Fibroblast of skin of abdomen (primary cell): ENCODE measurements at regions not wholly inside any gene's neighbourhood (a gene's known extent, or its start where the extent isn't known, plus 50 kb on each side); places are given as distances from the start of the nearest gene placed in this dataset.
"Not testable (repeated sequence)": the region's sequence is repeated elsewhere in the genome, so short reads cannot be mapped to it uniquely, and the experiment has no call there.

Experiments used
- DNase-seq: peaks from one replicate; pipeline ENCODE4 v3.0.0-alpha.2; 2013

DNA sequence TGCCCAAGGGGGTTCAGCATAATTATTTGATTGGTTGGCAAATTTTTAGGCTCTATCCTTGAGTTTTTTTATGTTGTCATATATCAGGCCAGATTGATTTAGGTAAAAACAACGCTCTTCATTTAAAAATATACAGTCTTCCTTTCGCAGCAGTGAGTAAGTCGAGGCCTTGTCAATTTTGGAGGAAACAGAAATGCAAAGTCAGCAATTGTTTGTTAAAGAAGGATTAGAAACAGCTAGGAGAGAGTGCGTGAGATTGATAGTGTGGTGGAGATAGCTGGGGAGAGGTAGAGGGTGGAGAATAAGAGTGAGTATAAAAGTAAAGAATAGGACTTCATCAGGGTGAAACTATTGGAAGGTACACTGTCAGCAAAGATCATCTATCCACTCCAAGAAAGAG, 830.8 kb downstream of the LUZP2 start:
- DNase-seq = no peak

DNA sequence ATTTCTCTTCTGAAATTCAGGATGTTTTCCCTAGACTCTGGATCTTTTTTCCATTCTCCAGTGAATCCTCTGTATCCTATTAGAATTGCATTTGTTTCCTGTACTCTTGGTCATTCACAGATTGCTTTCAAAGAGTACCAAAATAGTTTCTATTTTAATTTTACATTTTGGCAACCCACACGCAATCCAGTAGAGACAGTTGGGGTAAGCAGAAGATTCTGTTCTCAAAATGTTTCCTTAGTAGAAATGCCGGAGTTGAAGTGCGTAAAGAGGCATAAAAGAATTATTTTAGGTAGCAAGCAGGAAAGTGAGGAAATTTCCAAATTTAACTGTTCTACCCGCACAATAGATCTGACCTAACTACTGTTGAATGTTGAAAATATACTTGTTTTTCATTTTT, 842.4 kb downstream of the LUZP2 start:
- no peak for DNase-seq

DNA sequence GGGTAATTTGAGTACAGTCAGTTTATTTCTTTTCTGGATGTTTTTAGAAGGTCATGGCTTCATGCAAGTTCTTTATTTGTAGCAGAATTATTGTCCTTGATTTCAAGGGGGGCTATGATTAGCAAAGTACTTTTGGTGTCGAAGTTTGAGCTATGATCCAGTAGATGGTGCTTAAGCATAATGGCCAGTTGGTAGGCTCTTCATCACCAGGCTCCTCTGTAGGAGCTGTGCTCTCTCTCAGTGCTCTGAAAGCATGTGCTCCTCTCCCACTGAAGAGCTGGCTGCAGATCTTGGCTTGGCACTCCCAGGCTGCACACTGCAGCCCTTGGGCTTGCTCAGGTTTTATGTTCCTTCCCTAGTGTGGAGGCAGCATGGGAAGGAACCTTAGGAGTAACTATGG, 852.7 kb downstream of the LUZP2 start:
- no peak for DNase-seq

DNA sequence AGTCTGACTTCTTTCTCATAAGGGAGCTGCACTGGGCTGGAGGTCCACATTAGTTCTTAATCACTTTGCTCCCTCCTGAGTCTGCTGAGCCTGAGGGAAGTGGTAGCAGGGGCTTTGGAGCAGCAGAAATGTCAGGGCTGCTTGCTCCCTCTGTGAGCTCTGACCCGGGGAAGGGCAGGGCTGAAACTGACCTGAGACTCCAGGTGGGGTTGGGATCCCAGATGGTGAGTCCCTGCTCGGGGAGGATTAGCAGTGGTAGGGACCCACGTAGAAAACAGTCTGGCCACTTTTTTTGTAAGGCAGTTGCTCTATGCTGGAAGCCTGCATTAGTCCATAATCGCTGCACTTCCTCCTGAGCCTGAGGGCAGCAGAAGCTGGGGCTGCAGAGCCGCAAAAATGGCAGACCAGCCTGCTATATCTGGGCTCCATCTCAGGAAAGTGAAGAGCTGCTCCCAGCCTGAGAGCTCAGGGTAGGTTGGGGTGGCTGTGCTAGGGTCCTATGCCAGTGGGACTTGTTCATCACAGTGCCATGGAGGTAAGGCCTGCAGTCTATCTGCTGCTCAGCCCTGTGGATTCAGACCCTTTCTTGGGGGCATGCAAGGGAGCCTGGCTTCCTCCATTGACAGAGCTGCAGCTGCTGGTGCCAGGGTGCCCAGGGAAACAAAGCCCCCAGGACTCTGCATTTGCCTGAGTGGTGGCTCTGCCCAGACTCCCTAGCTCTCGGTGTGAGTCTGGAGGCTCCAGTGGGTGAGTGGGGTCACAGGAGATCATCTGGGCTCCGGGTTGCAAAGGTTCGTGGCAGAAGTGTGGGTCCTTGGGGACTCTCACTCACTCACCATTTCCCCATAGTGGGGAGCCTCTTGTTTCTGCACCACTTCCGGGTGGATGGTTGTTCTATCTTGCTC, 854.3 kb downstream of the LUZP2 start:
- no peak for DNase-seq

DNA sequence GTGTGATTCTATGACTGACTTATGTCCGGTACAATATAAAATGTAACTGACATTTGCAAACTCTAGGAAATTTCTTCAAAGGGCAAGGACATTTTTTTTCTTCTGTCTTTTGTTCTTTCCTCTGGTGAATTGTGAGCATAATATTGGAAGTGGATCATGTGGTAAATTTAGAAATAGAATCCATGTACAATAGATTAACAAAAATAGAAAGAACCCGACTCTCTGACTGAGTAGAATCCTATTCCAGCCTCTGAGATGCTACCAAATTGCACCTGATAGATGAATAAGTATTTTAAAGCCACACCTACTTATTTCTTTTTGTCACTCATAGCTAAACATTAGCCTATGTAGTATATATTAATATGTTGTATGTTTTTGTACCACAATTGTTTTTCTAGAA, 860.3 kb downstream of the LUZP2 start:
- no peak for DNase-seq

DNA sequence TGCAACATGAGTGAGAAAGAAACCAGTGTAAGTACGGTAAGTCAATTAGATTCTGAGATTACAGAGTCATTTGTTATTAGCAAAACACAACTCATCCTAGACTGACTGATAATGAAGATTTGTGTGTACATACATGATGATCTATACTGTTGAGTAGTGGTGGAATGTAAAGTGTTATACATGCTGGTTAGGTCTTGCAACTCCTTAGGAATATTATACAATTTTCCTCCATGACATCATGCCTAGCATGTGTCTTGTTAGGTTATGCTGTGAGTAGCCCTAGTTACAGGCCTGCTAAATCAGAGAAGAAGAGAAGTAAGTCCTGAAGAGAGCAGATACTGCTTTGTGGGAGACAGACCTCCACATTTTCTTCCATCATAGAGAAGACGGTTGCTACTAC, 880.6 kb downstream of the LUZP2 start:
- DNase-seq = peak; percentile 35

DNA sequence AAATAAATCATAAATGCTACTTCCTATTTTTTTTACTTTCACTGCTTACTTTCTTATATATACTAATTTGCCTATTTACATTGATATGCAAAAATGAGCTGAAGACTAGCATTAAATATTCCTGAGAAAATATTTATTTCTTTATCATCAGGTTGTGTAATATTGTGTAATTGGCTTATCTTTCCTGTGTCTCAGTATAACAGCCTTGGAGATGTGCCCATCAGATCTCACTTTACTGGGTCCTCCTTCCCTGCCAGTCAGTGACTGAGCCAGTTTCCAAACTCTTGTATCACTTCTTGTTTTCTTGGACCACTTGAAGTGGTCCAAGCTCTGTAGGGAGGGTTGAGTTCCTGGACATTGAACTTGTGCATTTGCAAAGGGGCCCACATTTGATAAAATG, 900.0 kb downstream of the LUZP2 start:
- DNase-seq = no peak

DNA sequence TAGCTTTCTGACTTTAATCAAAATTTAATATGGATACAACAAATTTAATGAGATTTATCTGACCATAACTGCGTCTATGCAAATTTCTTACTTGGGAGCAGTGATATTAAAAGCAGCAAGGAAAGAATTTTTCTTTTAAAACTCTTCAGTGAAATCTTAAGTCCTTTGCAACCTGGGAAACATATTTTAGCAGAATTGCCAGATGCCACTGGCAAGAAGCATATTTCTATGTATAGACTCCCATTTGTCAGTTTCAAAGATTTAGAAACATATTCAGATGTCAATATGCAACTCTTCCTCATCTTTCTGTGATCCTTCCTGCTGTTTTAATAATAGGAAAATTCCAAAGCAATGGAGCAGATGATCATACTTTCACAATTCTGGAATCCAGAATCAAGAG, 911.3 kb downstream of the LUZP2 start:
- no peak for DNase-seq

DNA sequence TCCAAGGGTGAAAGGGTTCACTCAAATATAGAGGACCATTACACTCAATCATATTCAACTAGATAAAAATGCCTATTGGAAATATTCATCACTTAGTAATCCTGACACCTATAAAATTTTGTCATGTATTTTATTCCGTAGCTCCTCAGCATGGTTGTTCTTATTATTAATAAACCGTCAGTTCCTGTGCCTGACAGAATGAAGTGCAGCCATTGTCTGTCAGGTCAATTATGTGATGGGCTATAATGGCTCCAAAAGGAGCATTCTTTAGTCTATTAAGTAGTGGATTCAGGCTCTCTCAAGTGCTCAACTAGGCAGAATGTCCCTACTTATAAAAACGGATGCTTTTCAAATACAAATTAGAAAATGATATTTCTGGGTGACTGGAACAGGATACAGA, 916.1 kb upstream of the ANO3 start:
- DNase-seq = no peak

DNA sequence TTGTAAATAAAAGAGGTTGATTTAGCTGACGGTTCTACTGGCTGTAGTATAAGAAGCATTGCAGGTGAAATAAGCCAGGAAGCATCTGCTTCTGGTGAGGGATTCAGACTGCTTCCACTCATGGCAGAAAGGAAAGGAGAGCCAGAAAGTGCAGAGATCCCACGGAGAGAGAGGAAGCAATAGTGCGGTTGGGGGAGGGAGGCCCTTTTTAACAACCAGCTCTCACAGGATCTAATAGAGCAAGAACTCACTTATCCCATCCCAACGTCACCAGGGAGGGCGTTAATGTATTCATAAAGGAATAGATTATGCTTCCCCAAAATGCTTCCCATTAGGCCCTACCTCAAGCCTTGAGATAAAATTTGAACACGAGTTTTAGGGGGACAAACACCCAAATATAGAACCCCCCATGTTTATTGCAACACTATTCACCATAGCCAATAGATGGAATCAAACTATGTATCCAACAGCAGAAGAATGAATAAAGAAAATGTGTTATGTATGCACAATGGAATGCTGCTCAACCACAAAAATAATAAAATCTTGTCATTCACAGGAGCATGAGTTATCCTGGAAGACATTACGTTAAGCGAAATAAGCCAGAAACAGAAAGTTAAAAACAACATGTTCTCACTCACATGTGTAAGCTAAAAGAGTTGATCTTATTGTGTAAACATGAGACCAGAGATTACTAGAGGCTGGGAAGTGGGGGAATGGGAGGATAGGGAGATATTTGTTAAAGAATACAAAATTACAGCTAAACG, 908.3 kb upstream of the ANO3 start:
- DNase-seq = peak; percentile 69

DNA sequence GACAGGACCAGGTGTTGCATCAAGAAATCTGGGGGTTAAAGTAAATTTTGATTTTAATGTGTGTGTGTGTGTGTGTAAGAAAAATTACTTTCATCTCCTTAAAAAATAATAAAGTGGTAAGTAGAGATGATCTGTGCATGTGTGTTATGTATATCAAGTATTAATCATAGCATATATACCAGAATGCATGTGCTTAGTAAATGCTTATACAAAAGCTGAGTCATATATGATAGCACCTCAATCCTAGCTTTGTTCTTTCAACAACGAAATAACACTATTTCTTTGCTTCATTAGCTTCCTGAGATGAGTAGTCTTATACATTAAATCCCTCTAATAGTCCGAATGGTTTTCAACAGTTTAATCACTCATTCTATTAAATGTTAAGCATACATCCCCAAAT, 899.6 kb upstream of the ANO3 start:
- DNase-seq = no peak

DNA sequence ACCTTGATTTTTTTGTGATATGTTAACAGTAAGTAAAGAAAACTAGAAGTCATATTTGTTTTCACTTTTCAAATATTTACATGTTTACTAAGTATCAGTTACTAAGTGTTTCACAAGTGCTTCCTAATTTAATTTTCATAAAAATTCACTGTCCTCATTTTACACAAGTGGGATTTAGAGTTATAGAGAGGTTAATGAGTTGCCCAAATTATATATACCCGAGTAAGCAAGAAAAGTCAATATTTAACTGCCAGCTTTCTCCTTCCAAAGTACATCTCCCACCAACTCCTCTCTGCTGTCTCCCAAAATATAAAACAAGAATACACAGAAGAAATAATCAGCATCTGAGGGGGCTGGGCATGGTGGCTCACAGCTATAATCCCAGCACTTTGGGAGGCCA, 896.7 kb upstream of the ANO3 start:
- DNase-seq = no peak

DNA sequence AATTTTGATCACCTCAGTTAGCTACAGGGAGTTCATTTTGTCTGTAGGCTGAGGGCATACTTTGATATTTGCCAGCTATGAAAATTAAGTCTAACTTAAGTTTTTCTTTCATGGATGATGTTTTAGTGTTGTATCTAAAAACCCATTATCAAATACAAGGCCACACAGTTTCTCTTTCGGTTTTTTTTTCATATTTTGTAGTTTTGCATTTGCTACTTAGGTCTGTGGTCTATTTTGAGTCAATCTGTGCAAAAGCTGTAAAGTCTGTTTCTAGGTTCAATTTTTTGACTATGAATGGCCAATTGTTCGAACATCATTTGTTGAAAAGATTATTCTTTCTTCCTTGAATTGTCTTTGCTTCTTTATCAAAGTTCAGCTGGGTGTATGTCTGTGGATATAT, 895.6 kb upstream of the ANO3 start:
- no peak for DNase-seq

DNA sequence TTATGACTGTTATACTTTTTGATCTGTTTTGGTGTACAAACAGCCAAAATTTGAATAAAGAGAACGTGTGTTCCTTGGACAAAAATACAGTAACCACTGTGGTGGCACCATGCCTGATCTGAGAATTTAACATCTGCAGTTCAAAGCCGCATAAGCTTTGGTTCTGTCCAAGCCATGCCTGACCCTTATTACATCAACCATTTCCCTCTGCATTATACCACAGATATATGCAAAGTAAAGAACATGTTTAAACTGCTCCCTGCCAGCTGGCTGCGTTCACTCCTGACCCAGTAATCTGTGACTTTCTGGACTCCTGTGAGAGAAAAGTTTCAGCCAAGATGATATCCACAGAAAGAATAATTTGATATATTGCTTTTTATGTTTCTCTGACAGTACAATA, 890.5 kb upstream of the ANO3 start:
- peak; percentile 3 for DNase-seq

DNA sequence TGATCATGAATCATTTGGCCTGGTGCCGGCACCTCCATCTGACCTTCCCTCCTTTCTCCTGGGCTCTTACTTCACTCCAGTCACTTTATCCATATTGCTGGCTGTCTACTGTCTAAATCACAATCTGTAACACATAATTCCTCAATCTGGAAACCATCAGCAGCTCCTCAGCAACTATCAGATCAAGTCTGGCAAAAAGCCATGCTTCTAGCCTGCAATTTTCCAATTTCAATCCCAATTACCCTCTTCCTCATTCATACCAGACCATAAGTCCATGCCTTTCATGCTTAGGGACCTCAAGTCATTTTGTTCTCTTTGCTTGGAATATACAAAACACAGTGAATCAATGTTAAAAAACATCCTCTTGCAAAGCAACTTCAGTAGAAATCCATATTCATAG, 882.8 kb upstream of the ANO3 start:
- DNase-seq = peak; percentile 0

DNA sequence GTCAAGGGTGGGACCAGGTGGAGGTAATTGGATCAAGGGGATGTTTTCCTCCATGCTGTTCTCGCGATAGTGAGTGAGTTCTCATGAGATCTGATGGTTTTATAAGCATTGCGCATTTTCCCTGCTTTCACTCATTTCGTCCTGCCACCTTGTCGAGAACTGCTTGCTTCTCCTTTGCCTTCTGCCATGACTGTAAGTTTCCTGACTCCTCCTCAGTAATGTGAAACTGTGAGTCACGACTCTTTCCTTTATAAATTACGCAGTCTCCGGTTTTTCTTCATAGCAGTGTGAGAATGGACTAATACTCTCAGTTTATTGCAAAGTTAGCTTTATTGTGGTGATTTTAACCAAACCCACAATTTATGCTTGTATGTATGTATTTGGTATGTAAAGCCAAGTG, 878.5 kb upstream of the ANO3 start:
- DNase-seq = no peak

DNA sequence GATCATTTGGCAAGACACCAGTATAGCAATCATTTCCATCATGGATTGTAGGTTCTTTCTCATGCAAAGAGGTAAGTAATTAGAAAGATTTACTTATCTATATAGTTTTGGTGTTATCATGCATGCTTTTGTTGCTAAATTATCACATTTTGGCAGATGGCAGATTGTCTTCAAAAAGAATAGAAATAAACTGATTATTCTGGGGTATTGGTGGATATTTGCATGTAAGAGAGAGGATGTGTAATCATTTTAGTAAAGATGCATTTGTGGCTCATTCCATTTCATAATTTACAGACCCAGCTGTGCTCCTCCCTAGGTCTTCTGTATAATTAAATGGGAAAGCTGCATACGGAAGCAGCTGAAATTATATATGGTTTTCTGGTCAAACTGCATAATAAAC, 875.7 kb upstream of the ANO3 start:
- DNase-seq = no peak

DNA sequence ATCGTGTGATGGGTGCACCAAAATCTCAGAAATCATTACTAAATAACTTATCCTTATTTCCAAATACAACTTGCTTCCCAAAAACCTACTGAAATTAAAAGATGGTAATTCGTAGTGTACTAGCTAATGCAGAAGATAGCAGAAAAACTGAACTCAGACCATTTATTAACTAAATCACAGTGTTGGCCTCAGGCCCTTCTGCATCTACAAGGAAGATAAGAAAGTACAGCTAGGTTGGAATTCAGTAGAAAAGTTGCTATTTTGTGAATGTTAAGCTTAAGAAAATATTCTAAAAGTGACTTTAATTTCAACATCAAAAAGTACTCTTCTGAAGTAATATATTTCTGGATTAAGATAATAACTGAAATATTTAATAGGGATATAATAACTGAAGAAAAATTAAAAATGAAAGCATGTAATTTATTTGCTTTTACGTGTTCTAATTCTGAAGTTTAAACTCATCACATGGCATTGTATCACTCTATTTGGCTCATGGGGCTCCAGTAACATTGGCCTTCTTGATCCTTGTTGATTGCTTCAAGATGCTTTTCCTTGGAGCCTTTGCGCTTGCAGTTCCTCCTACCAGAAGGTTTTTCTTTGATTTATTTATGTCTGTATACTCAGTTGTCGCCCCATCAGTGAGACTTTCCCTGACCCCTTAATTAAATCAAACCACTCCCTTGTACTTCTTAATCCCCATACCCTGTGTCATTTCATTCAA, 847.9 kb upstream of the ANO3 start:
- DNase-seq = no peak

DNA sequence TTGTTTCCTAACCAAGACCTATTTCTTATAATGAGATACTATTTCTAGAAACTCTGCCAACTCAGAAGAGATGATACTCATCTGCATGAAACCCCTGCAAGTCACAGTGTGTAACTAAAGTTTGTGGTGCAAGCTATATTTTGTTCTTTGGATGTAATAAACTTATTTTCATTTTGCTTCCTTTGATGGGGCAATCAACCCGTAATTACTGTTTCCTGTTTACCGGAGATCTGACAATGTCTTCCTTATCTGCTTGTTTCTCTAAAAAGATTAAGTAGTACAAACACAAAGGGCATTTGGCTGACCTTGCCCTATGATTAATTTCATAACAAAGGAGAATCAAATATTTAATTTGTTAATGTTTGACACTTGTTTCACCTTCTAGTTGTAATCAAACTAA, 846.6 kb upstream of the ANO3 start:
- DNase-seq = no peak

DNA sequence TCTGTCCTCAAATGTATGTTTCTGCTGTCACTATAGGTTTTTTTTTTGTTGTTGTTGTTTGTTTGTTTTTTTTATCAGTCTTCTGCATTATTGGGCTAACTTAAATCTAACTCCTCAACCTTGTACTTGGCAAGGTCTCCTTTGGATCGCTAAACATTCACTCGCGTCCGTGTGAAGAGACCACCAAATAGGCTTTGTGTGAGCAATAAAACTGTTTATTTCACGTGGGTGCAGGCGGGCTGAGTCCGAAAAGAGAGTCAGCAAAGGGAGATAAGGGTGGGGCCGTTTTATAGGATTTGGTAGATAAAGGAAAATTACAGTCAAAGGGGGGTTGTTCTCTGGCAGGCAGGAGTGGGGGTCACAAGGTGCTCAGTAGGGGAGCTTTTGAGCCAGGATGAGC, 845.6 kb upstream of the ANO3 start:
- DNase-seq = not testable (repeated sequence)

DNA sequence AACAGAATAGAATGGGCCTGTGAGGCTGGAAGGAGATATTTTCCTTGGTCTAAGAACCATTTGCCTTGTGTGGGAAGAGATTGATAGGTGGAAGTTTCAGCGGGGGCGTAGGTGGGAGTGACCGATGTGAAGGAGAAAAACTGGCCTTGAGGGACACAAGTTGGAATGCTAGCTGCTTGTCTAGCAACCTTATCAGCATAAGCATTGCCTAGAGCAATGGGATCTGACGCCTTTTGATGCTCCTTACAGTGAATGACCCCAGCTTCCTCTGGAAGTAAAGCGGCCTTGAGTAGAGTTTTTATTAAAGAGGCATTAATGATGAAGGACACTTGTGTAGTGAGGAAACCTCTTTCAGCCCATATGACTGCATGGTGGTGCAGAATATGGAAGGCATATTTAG, 843.8 kb upstream of the ANO3 start:
- not testable (repeated sequence) for DNase-seq

DNA sequence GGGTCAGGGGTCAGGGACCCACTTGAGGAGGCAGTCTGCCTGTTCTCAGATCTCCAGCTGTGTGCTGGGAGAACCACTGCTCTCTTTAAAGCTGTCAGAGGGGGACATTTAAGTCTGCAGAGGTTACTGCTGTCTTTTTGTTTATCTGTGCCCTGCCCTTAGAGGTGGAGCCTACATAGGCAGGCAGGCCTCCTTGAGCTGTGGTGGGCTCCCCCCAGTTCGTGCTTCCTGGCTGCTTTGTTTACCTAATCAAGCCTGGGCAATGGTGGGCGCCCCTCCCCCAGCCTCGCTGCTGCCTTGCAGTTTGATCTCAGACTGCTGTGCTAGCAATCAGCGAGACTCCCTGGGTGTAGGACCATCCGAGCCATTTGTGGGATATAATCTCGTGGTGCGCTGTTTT, 830.5 kb upstream of the ANO3 start:
- DNase-seq = not testable (repeated sequence)

DNA sequence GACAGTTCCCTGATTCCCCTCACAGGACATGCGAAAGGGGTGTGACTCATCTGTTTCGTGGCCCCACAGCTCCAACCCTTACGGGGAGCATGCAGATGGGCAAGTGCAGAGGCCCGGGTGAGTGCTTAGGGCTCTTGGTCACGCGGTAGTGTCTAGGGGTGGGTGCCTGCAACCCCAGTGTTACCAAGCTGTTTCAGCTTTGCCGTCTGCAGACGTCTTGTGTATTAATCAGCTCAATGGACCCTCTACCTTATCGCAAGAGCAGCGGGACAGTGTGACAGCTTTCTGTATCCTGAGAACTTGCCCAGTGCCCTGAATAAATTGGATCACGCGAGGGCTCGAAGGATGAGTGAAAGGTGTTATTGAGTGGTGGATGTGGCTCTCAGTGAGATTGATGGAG, 816.4 kb upstream of the ANO3 start:
- DNase-seq = no peak

DNA sequence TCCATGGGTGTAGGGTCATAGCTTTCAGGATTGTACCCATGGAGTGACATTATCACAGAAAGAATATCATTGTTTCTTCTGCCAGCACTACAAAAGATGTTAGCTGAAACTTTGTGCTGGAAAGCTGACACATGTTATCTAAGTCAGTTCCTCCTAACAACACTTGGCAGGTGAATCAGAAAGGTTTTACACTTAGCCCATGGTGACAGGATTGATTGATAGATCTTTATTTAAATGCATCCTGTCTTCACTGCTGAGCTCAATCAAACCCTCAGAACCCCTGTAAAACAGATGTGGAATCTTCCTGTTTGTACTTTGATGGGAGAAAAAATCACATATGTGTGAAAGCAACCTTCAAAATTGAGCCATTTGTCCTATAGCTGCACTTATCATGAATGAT, 811.5 kb upstream of the ANO3 start:
- no peak for DNase-seq
